ENCODE measurements at regions not wholly inside any gene's neighbourhood (a gene's known extent, or its start where the extent isn't known, plus 50 kb on each side); places are given as distances from the start of the nearest gene placed in this dataset.

DNA sequence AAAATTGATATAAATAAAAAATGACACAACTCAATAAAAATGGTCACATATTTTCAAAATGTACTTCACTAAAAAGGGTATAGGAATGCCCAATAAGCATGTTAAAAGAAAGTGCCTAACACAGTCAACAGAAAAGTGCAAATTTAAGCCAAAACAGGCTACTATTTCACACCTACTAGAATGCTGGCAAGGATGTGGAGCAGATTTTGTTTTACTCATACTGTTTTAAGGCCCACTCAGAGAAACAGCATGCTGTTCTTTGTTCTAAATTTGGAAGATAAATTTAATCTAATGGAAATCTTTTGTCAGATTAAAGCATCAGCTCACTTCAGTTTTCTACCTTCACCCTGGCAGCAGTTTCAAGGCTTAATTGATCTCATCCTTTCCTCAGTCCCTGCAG is 576.8 kb upstream of the HS3ST1 start:
- TF ChIP-seq, protein P1, sequence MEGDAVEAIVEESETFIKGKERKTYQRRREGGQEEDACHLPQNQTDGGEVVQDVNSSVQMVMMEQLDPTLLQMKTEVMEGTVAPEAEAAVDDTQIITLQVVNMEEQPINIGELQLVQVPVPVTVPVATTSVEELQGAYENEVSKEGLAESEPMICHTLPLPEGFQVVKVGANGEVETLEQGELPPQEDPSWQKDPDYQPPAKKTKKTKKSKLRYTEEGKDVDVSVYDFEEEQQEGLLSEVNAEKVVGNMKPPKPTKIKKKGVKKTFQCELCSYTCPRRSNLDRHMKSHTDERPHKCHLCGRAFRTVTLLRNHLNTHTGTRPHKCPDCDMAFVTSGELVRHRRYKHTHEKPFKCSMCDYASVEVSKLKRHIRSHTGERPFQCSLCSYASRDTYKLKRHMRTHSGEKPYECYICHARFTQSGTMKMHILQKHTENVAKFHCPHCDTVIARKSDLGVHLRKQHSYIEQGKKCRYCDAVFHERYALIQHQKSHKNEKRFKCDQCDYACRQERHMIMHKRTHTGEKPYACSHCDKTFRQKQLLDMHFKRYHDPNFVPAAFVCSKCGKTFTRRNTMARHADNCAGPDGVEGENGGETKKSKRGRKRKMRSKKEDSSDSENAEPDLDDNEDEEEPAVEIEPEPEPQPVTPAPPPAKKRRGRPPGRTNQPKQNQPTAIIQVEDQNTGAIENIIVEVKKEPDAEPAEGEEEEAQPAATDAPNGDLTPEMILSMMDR (IDR thresholded peaks at IDR 0.05 in 8 of 11, conservative IDR thresholded peaks at IDR 0.05 in 3 of 11): no peak
- no peak for TF ChIP-seq POLR2AphosphoS5 (IDR thresholded peaks at IDR 0.05)
- TF ChIP-seq POLR2A (IDR thresholded peaks at IDR 0.05): no peak
